ENCODE measurements at regions not wholly inside any gene's neighbourhood (a gene's known extent, or its start where the extent isn't known, plus 50 kb on each side); places are given as distances from the start of the nearest gene placed in this dataset.

- Mint-ChIP-seq H3K27ac (ENCODE audit: unreplicated experiment) (no peak overlapping the region), H3K27me3 (ENCODE audit: unreplicated experiment) (no peaks in the 10 kb centered on the region), H3K4me3 (ENCODE audit: low read depth, unreplicated experiment) (no peak overlapping the region), H3K36me3 (ENCODE audit: insufficient read depth, unreplicated experiment) (no peaks in the 10 kb centered on the region), H3K9me3 (ENCODE audit: low read depth, unreplicated experiment) (no peaks in the 10 kb centered on the region), H3K4me1 (ENCODE audit: low read depth, unreplicated experiment) (no peaks in the 10 kb centered on the region)
- DNase-seq = peak; percentile 52
- intact Hi-C loops (cut with micrococcal nuclease; ENCODE audit: unreplicated experiment) = no loop called here
- no TSS peak for BruUV-seq (replicated peaks)
- CTCF ChIA-PET = no interaction called here
- TF ChIP-seq, protein P1, sequence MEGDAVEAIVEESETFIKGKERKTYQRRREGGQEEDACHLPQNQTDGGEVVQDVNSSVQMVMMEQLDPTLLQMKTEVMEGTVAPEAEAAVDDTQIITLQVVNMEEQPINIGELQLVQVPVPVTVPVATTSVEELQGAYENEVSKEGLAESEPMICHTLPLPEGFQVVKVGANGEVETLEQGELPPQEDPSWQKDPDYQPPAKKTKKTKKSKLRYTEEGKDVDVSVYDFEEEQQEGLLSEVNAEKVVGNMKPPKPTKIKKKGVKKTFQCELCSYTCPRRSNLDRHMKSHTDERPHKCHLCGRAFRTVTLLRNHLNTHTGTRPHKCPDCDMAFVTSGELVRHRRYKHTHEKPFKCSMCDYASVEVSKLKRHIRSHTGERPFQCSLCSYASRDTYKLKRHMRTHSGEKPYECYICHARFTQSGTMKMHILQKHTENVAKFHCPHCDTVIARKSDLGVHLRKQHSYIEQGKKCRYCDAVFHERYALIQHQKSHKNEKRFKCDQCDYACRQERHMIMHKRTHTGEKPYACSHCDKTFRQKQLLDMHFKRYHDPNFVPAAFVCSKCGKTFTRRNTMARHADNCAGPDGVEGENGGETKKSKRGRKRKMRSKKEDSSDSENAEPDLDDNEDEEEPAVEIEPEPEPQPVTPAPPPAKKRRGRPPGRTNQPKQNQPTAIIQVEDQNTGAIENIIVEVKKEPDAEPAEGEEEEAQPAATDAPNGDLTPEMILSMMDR (IDR thresholded peaks at IDR 0.05; ENCODE audit: unreplicated experiment) = peak; percentile 87
These were observed 280.4 kb downstream of the MEF2C start for GRCh38 chr5:88602584-88602983.

DNA sequence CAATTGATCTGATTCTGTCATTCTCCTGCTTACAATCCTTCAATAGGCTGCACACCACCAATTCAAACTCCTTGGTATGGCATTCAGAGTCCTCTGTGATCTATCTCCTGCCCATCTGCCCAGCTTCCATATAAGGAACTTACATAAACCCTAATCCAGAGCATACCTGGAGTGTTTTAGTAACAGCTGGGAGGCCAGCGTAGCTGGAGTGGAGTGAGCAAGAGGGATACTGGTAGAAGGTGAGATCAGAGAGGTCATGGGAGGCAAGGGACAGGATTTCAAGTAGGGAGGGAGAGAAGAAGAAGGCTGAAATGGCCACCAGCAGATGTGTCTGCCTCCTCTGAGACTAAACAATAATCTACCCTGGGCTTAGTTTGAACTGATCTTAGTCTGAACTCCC, 288.5 kb downstream of the MEF2C start:
- BruUV-seq (replicated peaks) = no TSS peak
- Mint-ChIP-seq H3K36me3 (ENCODE audit: insufficient read depth, unreplicated experiment) (no peaks in the 10 kb centered on the region), H3K4me3 (ENCODE audit: low read depth, unreplicated experiment) (no peak overlapping the region)

DNA sequence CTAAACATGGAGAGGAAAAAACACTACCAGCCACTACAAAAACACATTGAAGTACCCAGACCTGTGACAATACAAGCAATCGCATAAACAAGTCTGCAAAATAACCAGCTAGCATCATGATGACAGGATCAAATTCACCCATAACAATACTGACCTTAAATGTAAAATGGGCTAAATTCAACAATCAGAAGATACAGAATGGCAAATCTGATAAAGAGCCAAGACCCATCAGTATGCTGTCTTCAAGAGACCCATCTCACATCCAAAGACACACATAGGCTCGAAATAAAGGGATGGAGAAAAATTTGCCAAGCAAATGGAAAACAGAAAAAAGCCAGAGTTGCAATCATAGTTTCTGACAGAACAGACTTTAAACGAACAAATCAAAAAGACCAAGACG, 294.4 kb downstream of the MEF2C start:
- DNase-seq = no peak
- TF ChIP-seq, protein P1 (IDR thresholded peaks at IDR 0.05; ENCODE audit: unreplicated experiment) = no peak
- intact Hi-C loops (cut with micrococcal nuclease; ENCODE audit: unreplicated experiment) = no loop called here
- Mint-ChIP-seq H3K27me3 (ENCODE audit: unreplicated experiment) (no peaks in the 10 kb centered on the region), H3K9me3 (ENCODE audit: low read depth, unreplicated experiment) (peaks cover 10% of the 10 kb centered on the region), H3K4me3 (ENCODE audit: low read depth, unreplicated experiment) (no peak overlapping the region), H3K36me3 (ENCODE audit: insufficient read depth, unreplicated experiment) (no peaks in the 10 kb centered on the region), H3K27ac (ENCODE audit: unreplicated experiment) (no peak overlapping the region), H3K4me1 (ENCODE audit: low read depth, unreplicated experiment) (no peaks in the 10 kb centered on the region)
- CTCF ChIA-PET = no interaction called here
- no TSS peak for BruUV-seq (replicated peaks)

More for the DNA sequence above, 288.5 kb downstream of the MEF2C start:
- Mint-ChIP-seq H3K4me1 (ENCODE audit: low read depth, unreplicated experiment) (no peaks in the 10 kb centered on the region), H3K27ac (ENCODE audit: unreplicated experiment) (no peak overlapping the region), H3K9me3 (ENCODE audit: low read depth, unreplicated experiment) (peaks cover 2% of the 10 kb centered on the region), H3K27me3 (ENCODE audit: unreplicated experiment) (no peaks in the 10 kb centered on the region)
- TF ChIP-seq, protein P1 (IDR thresholded peaks at IDR 0.05; ENCODE audit: unreplicated experiment) = no peak
- CTCF ChIA-PET = no interaction called here
- no peak for DNase-seq
- intact Hi-C loops (cut with micrococcal nuclease; ENCODE audit: unreplicated experiment) = no loop called here

DNA sequence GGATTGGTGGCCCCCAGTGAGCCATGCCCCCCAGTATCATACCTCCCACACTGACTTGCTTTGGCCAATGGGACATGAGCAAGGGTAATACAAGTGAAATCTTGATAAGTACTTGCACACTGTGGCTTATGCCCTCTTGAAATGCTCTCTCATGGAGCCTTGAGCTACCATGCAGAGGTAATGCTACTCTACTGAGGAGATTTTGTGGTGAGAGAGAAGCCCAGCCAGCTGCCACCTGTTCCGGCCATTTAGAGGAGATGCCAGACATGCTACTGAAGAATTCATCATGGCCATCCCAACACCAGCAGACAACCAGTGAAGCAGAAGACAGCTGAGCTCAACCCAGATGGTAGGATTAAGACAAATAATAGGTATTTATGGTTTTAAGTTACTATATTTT, 299.5 kb downstream of the MEF2C start:
- DNase-seq = no peak
- CTCF ChIA-PET = no interaction called here
- intact Hi-C loops (cut with micrococcal nuclease; ENCODE audit: unreplicated experiment) = no loop called here
- peaks cover 7% of the 10 kb centered on the region for H3K9me3 Mint-ChIP-seq (ENCODE audit: low read depth, unreplicated experiment)
- no peaks in the 10 kb centered on the region for H3K4me1 Mint-ChIP-seq (ENCODE audit: low read depth, unreplicated experiment)
- H3K4me3 Mint-ChIP-seq (ENCODE audit: low read depth, unreplicated experiment) = no peak overlapping the region
- no peaks in the 10 kb centered on the region for H3K27me3 Mint-ChIP-seq (ENCODE audit: unreplicated experiment)
- TF ChIP-seq, protein P1 (IDR thresholded peaks at IDR 0.05; ENCODE audit: unreplicated experiment) = no peak
- H3K27ac Mint-ChIP-seq (ENCODE audit: unreplicated experiment) = no peak overlapping the region
- no TSS peak for BruUV-seq (replicated peaks)
- no peaks in the 10 kb centered on the region for H3K36me3 Mint-ChIP-seq (ENCODE audit: insufficient read depth, unreplicated experiment)

GRCh38 chr5:88558366-88558765, 289.7 kb upstream of the TMEM161B start:
- Mint-ChIP-seq H3K27me3 (ENCODE audit: unreplicated experiment) (no peaks in the 10 kb centered on the region), H3K27ac (ENCODE audit: unreplicated experiment) (no peak overlapping the region), H3K4me1 (ENCODE audit: low read depth, unreplicated experiment) (peaks cover 7% of the 10 kb centered on the region), H3K36me3 (ENCODE audit: insufficient read depth, unreplicated experiment) (no peaks in the 10 kb centered on the region), H3K4me3 (ENCODE audit: low read depth, unreplicated experiment) (no peak overlapping the region), H3K9me3 (ENCODE audit: low read depth, unreplicated experiment) (no peaks in the 10 kb centered on the region)
- no peak for DNase-seq
- BruUV-seq (replicated peaks) = no TSS peak
- TF ChIP-seq, protein P1 (IDR thresholded peaks at IDR 0.05; ENCODE audit: unreplicated experiment) = no peak
- CTCF ChIA-PET = no interaction called here
- intact Hi-C loops (cut with micrococcal nuclease; ENCODE audit: unreplicated experiment) = no loop called here
